ENCODE measurements at regions not wholly inside any gene's neighbourhood (a gene's known extent, or its start where the extent isn't known, plus 50 kb on each side); places are given as distances from the start of the nearest gene placed in this dataset.

DNA sequence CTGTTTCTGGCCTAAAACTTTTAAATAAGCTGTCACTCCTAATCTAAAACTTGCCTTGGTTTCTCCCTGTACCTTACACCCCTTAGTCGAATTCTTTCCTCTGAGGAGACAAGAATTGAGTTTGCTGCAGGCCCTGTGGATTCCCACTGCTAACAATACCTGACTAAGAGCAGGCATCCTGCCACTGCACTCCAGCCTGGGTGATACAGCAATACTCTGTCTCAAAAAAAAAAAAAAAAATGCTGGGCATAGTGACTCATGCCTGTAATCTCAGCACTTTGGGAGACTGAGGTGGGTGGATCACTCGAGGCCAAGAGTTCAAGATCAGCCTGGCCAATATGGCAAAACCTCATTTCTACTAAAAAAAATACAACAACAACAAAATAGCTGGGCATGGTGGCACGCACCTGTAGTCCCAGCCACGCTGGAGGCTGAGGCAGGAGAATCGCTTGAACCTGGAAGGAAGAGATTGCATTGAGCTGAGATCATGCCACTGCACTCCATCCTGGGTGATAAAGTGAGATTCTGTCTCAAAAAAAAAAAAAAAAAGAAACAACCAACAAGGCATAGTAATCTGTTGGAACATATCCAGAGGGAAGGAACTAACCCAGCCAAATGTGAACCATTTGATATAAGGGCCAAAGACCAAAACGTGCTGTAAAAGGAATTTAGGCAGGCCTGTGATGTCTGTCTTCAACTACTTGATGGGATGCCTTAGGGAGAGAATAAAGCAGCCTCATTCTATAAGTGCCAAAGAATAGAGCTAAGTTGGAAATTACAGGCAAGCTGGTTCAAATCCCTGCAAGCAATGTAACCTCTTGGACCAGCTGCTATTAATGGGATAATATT, 732.7 kb upstream of the AUTS2 start:
- TF ChIP-seq CTCF (IDR thresholded peaks at IDR 0.05; ENCODE audit: low read depth, low read length, poor library complexity, severe bottlenecking) (no peak), EZH2phosphoT487 (IDR thresholded peaks at IDR 0.05; ENCODE audit: borderline replicate concordance, low read length) (no peak)

Data from DOHH2 (cell line).